Activated T-cell treated with anti-CD3 and anti-CD28 coated beads for 24 hours (primary cell): ENCODE measurements at regions not wholly inside any gene's neighbourhood (a gene's known extent, or its start where the extent isn't known, plus 50 kb on each side); places are given as distances from the start of the nearest gene placed in this dataset.

Experiments used
- DNase-seq: peaks from one replicate; pipeline ENCODE4 v3.0.0-alpha.2; 2020; ENCODE audit warnings: low read depth

DNA sequence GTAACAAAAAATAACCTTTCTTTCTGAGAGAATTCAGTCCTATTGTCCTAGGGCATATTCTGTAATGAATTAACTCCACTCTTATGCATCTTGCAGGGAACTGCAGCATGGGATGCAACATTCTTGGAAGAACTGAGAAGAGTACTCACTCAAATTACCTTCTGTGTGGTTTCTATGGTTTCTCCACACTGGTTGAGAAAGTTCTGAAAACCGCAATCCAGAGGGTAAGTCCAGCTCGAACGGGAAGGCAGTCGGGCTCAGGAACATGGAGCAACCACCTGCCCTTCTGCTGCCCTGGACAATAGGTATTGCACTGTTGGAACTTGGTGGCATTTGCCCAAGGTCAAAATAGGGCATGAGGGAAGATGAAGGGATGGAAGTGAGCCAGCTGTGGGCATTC is 59.6 kb upstream of the CDK13 start:
- DNase-seq: no peak

DNA sequence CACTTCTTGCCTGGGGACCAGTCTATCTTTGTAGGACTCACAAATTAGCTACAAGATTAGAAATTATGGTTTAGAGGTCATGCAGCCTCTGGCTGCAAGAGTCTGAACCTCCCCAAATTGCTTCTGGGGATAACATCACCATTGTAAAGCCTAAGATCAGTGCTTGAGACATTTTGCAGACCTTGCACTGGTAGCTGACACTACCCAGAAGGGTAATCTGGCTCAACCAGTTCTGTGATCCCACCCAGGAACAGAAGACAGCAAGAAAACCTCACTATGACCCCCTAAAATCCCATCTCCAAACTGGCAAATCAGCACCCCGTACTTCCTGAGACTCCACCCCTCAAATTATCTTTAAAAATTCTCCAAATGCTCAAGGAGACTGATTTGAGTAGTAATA is 58.2 kb upstream of the CDK13 start:
- DNase-seq: no peak

DNA sequence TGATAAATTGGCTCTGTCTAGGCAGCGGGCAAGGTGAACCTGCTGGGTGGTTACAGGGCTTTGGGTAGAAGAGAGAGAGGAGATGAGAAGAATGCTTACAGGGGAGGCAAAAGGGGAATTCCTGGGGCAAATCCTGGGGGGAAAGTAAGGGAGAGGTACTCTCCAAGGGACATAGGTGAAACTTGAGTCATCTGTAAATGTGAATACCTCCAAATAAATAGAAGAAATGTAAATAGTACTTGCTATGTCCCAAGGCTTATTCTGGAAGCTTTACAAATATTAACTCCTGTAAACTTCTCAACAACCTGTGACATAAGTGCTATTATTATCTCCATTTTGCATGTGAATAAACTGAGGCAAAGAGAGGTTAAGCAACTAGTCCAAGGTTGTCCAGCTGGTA is 57.7 kb upstream of the CDK13 start:
- DNase-seq: no peak

DNA sequence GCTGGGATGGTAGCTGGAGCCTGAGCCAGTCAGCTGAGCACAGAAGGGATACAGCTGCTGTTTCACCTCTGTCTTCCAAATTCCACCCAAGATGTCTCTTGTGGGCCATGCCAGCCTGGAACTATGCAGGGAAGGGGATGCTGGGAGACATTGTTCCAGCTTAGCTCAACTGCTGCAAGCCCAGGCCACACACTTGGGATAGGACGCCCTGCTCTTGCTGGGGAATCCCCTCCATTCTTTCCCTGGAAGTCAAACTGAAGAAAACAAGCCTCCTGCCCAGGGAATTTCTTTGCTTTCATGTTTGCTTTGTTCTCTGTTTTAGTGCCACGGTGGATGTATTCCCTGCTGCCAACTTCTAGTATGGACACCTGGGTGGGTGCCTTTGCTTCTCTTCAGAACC is 55.2 kb upstream of the CDK13 start:
- DNase-seq: no peak

DNA sequence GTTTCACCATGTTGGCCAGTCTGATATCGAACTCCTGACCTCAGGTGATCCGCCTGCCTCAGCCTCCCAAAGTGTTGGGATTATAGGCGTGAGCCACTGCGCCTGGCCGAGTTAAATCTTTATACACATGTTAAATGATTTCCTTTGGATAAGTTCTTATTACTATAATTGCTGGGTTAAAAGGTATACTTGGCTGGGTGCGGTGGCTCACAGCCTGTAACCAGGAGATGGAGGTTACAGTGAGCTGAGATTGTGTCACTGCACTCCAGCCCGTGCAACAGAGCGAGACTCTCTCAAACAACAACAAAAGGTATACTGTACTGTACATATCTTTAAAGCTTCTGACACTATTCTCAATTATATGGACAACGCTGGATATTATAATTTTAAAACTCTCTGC is 53.2 kb upstream of the CDK13 start:
- no peak for DNase-seq

DNA sequence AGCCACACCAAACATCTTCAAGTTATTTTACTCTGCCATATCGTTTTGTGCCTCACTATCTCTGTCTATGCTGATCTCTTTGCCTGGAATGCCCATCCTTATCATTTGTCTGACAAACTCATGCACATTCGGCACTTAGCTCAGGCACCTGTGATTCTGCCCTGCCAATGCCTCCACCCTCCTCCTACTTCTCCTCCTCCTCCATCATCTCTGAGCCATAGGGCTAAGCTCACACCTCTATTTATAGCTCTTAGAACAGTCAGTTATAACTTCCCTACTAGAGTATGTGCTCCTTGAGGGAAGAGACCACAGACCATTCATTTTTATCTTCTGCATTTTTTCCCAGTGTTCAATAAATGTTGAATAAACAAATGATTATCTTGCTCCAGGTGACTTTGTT is 51.2 kb upstream of the CDK13 start:
- DNase-seq: no peak
